ENCODE measurements at regions not wholly inside any gene's neighbourhood (a gene's known extent, or its start where the extent isn't known, plus 50 kb on each side); places are given as distances from the start of the nearest gene placed in this dataset.

GRCh38 chr1:221303623-221304022 is 424.4 kb downstream of the HLX start:
- no peak for TF ChIP-seq POLR2AphosphoS5 (IDR thresholded peaks at IDR 0.05; ENCODE audit: low read depth)
- TF ChIP-seq, protein P1, sequence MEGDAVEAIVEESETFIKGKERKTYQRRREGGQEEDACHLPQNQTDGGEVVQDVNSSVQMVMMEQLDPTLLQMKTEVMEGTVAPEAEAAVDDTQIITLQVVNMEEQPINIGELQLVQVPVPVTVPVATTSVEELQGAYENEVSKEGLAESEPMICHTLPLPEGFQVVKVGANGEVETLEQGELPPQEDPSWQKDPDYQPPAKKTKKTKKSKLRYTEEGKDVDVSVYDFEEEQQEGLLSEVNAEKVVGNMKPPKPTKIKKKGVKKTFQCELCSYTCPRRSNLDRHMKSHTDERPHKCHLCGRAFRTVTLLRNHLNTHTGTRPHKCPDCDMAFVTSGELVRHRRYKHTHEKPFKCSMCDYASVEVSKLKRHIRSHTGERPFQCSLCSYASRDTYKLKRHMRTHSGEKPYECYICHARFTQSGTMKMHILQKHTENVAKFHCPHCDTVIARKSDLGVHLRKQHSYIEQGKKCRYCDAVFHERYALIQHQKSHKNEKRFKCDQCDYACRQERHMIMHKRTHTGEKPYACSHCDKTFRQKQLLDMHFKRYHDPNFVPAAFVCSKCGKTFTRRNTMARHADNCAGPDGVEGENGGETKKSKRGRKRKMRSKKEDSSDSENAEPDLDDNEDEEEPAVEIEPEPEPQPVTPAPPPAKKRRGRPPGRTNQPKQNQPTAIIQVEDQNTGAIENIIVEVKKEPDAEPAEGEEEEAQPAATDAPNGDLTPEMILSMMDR (IDR thresholded peaks at IDR 0.05; ENCODE audit: insufficient read depth, low read length): no peak
- no peak for TF ChIP-seq GABPA (IDR thresholded peaks at IDR 0.05; ENCODE audit: low read depth)
- no peak for TF ChIP-seq SPI1 (IDR thresholded peaks at IDR 0.05; ENCODE audit: borderline replicate concordance, low read depth)
- TF ChIP-seq REST (IDR thresholded peaks at IDR 0.05; ENCODE audit: insufficient replicate concordance, low read depth): no peak
